ENCODE measurements at regions not wholly inside any gene's neighbourhood (a gene's known extent, or its start where the extent isn't known, plus 50 kb on each side); places are given as distances from the start of the nearest gene placed in this dataset.

DNA sequence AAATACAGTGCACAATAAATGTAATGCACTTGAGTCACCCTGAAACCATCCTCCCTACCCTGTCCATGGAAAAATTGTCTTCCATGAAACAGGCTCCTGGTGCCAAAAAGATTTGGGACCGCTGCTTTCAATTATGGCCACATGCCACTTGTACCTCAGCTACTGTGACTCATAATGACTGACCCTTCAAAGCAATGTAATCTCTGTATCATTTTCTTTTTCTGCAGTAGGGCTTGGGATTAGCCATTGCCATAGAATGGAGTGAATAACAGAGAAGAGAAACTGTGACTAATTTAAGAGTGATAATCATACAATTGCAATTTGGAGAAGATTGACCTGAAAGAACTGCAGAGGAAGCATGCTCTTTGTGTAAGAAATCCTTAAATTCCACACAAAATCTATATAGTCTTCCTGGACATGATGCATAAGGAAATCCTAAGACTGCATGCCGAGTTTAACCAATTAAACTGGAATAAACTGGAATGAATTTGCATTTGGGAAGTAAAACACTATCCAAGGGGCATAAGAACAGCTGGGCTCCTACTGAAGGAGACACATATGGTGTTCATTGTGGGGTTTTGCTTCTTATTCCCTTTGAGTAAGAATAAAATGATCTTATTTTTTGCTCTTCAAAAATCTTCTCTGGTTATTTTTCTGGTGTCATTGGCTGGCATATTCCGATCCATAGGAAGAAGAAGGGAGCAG is 59.5 kb upstream of the SLC7A1 start:
- no peak for DNase-seq (ENCODE audit: low spot score)

GRCh38 chr13:29654384-29654783 is 58.9 kb upstream of the SLC7A1 start:
- no peak for DNase-seq (ENCODE audit: low spot score)

- no peak for DNase-seq (ENCODE audit: low spot score)
Observed at GRCh38 chr13:29648760-29649159, 53.3 kb upstream of the SLC7A1 start.

All from hematopoietic multipotent progenitor cell treated with erythropoietin and hydrocortisone succinate and interleukin-3 and kit ligand, for 17 days (in vitro differentiated cells).